Esophagus muscularis mucosa (tissue), 4 donors: ENCODE measurements at regions not wholly inside any gene's neighbourhood (a gene's known extent, or its start where the extent isn't known, plus 50 kb on each side); places are given as distances from the start of the nearest gene placed in this dataset.
"Not testable (repeated sequence)": the region's sequence is repeated elsewhere in the genome, so short reads cannot be mapped to it uniquely, and the experiment has no call there.

Source experiments
- DNase-seq: peaks from one replicate; pipeline ENCODE4 v3.0.0-alpha.2; 2017; ENCODE audit errors: extremely low spot score
- H3K27ac ChIP-seq, 4 donors: fragments of 200-600 bp; sonication (generic); replicated peaks in 1 of 4; 1 replicate in 3 of 4; 2 replicates in 1 of 4; pipeline ENCODE4 v1.5.1; 2016 to 2019; ENCODE audit warnings: mild to moderate bottlenecking in 1 of 4
- H3K27me3 ChIP-seq, 4 donors: fragments of 200-600 bp; sonication (generic); one replicate each; pipeline versions ENCODE4 v1.5.1 to v1.6.0; 2016 to 2019
- H3K36me3 ChIP-seq, 4 donors: fragments of 200-600 bp; sonication (generic); one replicate each; pipeline ENCODE4 v1.5.1; 2016 to 2019
- H3K4me1 ChIP-seq, 4 donors: fragments of 200-600 bp; sonication (generic); one replicate each; pipeline ENCODE4 v1.5.1; 2016 to 2019
- H3K4me3 ChIP-seq, 4 donors: fragments of 200-600 bp; sonication (generic); 1 replicate in 2 of 4; 2 replicates in 2 of 4; pipeline ENCODE4 v1.5.1; 2016 to 2019; ENCODE audit warnings: mild to moderate bottlenecking in 4 of 4, moderate library complexity in 1 of 4
- H3K9me3 ChIP-seq, 4 donors: fragments of 200-600 bp; sonication (generic); 1 replicate in 3 of 4; 2 replicates in 1 of 4; pipeline ENCODE4 v1.5.1; 2016 to 2019
- EP300 ChIP-seq: sonication (generic); formaldehyde crosslinking; IDR thresholded peaks from one replicate; pipeline ENCODE4 v1.6.1; 2017; ENCODE audit warnings: antibody characterized with exemption
- POLR2A ChIP-seq: fragments of 450-650 bp; IDR thresholded peaks from one replicate; pipeline ENCODE4 v1.6.1; 2017; ENCODE audit warnings: antibody characterized with exemption, moderate library complexity, mild to moderate bottlenecking, low read depth
- POLR2AphosphoS5 ChIP-seq, 2 donors: sonication (generic); formaldehyde crosslinking; IDR thresholded peaks; one replicate each; pipeline ENCODE4 v1.6.1; 2017; ENCODE audit warnings: antibody characterized with exemption in 2 of 2
- WGBS: methylation state at CpG from one replicate; pipeline ENCODE4 v1.1.5; 2018; 5-methylcytosine and 5-hydroxymethylcytosine counted together
- intact Hi-C: fragments of 100-400 bp; cut with DNase I; formaldehyde crosslinking; loops from one replicate; pipeline ENCODE4 v1.15.1; 2023
- TF ChIP-seq, protein P1 (sequence below), 3 experiments: fragments of 200-600 bp in 2 of 3; fragments of 450-650 bp in 1 of 3; sonication (generic) in 2 of 3; IDR thresholded peaks; one replicate each; pipeline ENCODE4 v1.5.1; 2017 to 2019; ENCODE audit warnings: antibody characterized with exemption in 3 of 3, mild to moderate bottlenecking in 2 of 3, moderate library complexity in 1 of 3

- intact Hi-C loops = no loop called here
- no peak for DNase-seq
- whole genome bisulfite sequencing = 85% methylated on average over 7 of the region's 7 CpGs
- Histone ChIP-seq H3K4me3 (no peak overlapping the region), H3K9me3 (no peaks in the 10 kb centered on the region), H3K4me1 (no peaks in the 10 kb centered on the region), H3K27ac (peak overlapping the region in 2 of 4 donors; percentile 13 to 39), H3K27me3 (peaks cover 0 to 59% (median 0%) of the 10 kb centered on the region in 4 donors), H3K36me3 (no peaks in the 10 kb centered on the region)
- no peak for TF ChIP-seq POLR2A
- no peak for TF ChIP-seq EP300
- TF ChIP-seq, protein P1, sequence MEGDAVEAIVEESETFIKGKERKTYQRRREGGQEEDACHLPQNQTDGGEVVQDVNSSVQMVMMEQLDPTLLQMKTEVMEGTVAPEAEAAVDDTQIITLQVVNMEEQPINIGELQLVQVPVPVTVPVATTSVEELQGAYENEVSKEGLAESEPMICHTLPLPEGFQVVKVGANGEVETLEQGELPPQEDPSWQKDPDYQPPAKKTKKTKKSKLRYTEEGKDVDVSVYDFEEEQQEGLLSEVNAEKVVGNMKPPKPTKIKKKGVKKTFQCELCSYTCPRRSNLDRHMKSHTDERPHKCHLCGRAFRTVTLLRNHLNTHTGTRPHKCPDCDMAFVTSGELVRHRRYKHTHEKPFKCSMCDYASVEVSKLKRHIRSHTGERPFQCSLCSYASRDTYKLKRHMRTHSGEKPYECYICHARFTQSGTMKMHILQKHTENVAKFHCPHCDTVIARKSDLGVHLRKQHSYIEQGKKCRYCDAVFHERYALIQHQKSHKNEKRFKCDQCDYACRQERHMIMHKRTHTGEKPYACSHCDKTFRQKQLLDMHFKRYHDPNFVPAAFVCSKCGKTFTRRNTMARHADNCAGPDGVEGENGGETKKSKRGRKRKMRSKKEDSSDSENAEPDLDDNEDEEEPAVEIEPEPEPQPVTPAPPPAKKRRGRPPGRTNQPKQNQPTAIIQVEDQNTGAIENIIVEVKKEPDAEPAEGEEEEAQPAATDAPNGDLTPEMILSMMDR (IDR thresholded peaks at IDR 0.05) = no peak
Observed at GRCh38 chr2:242069018-242069417, 199.5 kb downstream of the RTP5 start.

DNA sequence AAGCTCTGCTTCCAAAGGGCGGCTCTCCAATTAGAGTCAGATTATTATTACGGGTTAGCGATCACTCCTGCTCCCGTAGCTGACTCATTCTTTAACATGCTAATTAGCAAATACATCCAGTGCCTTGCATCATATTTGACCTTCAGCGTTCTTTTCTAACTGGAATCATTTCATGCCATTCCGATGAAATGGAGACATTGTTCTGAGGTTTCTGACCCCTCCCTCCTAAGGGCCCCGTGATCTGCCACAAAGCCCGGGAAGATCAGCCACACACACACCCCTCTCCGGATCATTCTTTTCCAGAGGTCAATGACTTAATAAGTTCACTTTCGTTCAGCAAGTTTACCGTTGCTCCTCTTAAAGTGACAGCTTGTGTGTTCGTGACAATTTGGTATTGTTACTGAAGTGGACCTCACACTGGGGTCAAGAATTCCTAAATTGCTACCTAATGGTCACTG is 200.4 kb downstream of the RTP5 start:
- WGBS = 82% methylated on average over 12 of the region's 12 CpGs
- H3K4me3 ChIP-seq, DNase-seq, H3K36me3 ChIP-seq, H3K9me3 ChIP-seq, H3K4me1 ChIP-seq, intact Hi-C loops: not testable (repeated sequence)
- peak overlapping the region in 1 of 4 donors; percentile 33 for H3K27ac ChIP-seq
- peaks cover 0 to 58% (median 0%) of the 10 kb centered on the region in 4 donors for H3K27me3 ChIP-seq

GRCh38 chr2:242070726-242071125 is 201.2 kb downstream of the RTP5 start:
- Histone ChIP-seq H3K27me3 (peaks cover 0 to 55% (median 0%) of the 10 kb centered on the region in 4 donors), H3K27ac (peak overlapping the region in 1 of 4 donors; percentile 33)
- intact Hi-C loops, H3K4me1 ChIP-seq, H3K9me3 ChIP-seq, H3K4me3 ChIP-seq, DNase-seq, H3K36me3 ChIP-seq: not testable (repeated sequence)
- 63% methylated on average over 4 of the region's 11 CpGs for WGBS

DNA sequence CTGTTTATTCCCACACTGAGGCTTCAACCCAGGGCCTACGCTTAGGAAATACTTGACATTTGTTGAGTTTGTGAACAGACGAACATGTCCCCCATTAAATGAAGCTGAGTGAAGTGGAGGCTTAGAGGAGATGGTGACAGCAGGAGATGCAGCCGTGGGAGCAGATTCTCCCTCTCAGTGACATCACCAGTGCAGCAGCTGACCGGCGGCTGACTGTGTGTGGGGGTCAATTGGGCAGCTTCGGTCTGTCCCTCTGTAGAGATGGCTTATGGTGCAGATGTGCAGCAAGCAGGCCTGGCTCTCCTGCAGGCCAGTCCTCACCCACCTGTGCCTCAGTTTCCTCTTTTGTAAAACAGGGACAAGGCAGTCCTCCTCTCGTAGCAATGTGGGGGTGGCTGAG is 201.8 kb downstream of the RTP5 start:
- WGBS = 79% methylated on average over 7 of the region's 7 CpGs
- H3K27ac ChIP-seq, H3K36me3 ChIP-seq, intact Hi-C loops, H3K4me1 ChIP-seq, DNase-seq, H3K4me3 ChIP-seq, H3K9me3 ChIP-seq: not testable (repeated sequence)
- peaks cover 0 to 61% (median 0%) of the 10 kb centered on the region in 4 donors for H3K27me3 ChIP-seq

DNA sequence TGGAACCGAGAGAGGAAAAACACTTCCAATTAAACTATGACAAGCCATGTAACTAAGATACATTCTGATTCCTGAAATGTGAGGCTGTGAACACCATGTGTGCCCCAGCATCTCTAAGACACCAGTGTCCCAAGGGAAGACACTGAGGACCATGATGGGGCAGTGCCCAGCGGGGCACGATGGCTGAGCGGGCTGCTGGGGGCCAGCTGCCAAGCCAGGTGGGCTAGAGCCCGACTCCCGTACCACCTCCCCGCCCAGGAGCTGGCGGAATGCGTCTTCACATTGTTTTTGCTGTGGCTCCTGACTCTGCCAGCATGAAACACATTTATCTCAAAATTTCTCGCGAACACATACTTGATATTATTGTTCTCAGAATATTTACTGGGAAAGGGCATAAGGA is 202.4 kb downstream of the RTP5 start:
- 80% methylated on average over 9 of the region's 11 CpGs for WGBS
- H3K27me3 ChIP-seq = peaks cover 0 to 65% (median 0%) of the 10 kb centered on the region in 4 donors
- DNase-seq, H3K9me3 ChIP-seq, H3K4me1 ChIP-seq, H3K36me3 ChIP-seq, H3K27ac ChIP-seq, intact Hi-C loops, H3K4me3 ChIP-seq: not testable (repeated sequence)

- Histone ChIP-seq H3K4me1 (peaks cover 0 to 4% (median 0%) of the 10 kb centered on the region in 4 donors), H3K27me3 (peaks cover 0 to 60% (median 0%) of the 10 kb centered on the region in 4 donors), H3K9me3 (no peaks in the 10 kb centered on the region), H3K27ac (no peak overlapping the region), H3K4me3 (no peak overlapping the region), H3K36me3 (no peaks in the 10 kb centered on the region)
- no peak for DNase-seq
- intact Hi-C loops = no loop called here
- TF ChIP-seq, protein P1 (IDR thresholded peaks at IDR 0.05) = no peak
- TF ChIP-seq POLR2A = no peak
- no peak for TF ChIP-seq POLR2AphosphoS5 (IDR thresholded peaks at IDR 0.05)
- no peak for TF ChIP-seq EP300
- WGBS = 21% methylated on average over 2 of the region's 2 CpGs
Observed at GRCh38 chr2:242075168-242075567, 205.6 kb downstream of the RTP5 start.

- intact Hi-C loops = no loop called here
- DNase-seq = no peak
- no peaks in the 10 kb centered on the region for H3K36me3 ChIP-seq
- 63% methylated on average over 5 of the region's 7 CpGs for WGBS
- TF ChIP-seq, protein P1 (IDR thresholded peaks at IDR 0.05) = no peak
- peaks cover 0 to 4% (median 0%) of the 10 kb centered on the region in 4 donors for H3K4me1 ChIP-seq
- H3K27ac ChIP-seq = no peak overlapping the region
- no peak overlapping the region for H3K4me3 ChIP-seq
- H3K9me3 ChIP-seq = no peaks in the 10 kb centered on the region
- peaks cover 0 to 60% (median 0%) of the 10 kb centered on the region in 4 donors for H3K27me3 ChIP-seq
Observed at GRCh38 chr2:242075696-242076095, 206.2 kb downstream of the RTP5 start.

- H3K27ac ChIP-seq, H3K4me3 ChIP-seq, H3K4me1 ChIP-seq, H3K36me3 ChIP-seq, intact Hi-C loops, DNase-seq, H3K9me3 ChIP-seq: not testable (repeated sequence)
- peaks cover 0 to 61% (median 0%) of the 10 kb centered on the region in 4 donors for H3K27me3 ChIP-seq
- WGBS = 81% methylated on average over 4 of the region's 4 CpGs
Observed at GRCh38 chr2:242076184-242076583, 206.7 kb downstream of the RTP5 start.

- H3K4me1 ChIP-seq, intact Hi-C loops, H3K4me3 ChIP-seq, H3K9me3 ChIP-seq, DNase-seq, H3K27ac ChIP-seq, H3K36me3 ChIP-seq: not testable (repeated sequence)
- WGBS = 68% methylated on average over 2 of the region's 3 CpGs
- H3K27me3 ChIP-seq = peaks cover 0 to 48% (median 0%) of the 10 kb centered on the region in 4 donors
Observed at GRCh38 chr2:242078426-242078825, 208.9 kb downstream of the RTP5 start.

DNA sequence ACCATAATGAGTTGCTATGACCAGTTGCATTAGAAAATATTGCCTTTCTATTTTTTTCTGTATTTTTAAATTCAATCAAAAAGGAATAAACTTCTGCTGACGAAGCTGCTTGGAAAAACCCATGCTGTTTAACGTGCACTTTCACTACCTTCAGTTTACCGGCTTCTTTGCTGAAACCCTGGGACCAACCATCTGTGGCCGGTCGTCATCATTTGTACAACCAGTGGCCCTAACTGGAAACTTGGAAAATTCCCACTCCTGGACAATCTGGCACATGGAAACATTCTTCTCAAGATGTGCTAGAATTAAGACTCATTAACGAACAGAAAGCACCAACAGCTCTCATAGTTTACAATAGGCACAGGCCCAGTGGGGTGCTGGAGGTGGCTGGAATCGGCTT is 210.3 kb downstream of the RTP5 start:
- H3K9me3 ChIP-seq, H3K4me3 ChIP-seq, H3K27ac ChIP-seq, H3K36me3 ChIP-seq, intact Hi-C loops, H3K4me1 ChIP-seq, DNase-seq: not testable (repeated sequence)
- WGBS = 89% methylated on average over 7 of the region's 7 CpGs
- H3K27me3 ChIP-seq = peaks cover 0 to 40% (median 0%) of the 10 kb centered on the region in 4 donors
